HG03060 (cell line): ENCODE measurements at regions not wholly inside any gene's neighbourhood (a gene's known extent, or its start where the extent isn't known, plus 50 kb on each side); places are given as distances from the start of the nearest gene placed in this dataset.
"Not testable (repeated sequence)": the region's sequence is repeated elsewhere in the genome, so short reads cannot be mapped to it uniquely, and the experiment has no call there.

Source experiments
- ATAC-seq: cut with Tn5 transposase; IDR thresholded peaks from one replicate; pipeline ENCODE4 v1.9.1; 2021; ENCODE audit warnings: low read depth, moderate number of reproducible peaks; ENCODE audit not compliant: unreplicated experiment

DNA sequence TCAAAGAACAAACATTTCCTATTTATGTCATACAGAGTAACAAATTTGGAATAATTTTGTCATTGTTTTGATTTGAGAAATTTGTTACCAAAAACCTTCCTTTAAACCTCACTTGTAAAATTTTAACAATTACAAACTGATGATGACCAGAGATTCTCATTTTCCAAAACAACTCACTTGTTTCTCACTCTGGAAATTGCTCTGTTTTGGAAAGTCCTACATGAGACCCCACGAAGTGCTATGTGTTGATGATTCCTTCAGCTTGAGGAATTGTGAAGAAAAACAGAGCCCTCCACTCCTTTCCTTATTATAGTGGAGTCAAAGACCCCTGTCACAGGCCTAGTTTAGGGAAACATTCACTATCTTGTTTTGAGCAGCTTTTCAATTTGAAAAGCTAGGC lies 157.6 kb upstream of the RASGRP1 start:
- no peak for ATAC-seq

- no peak for ATAC-seq
These were observed 160.2 kb upstream of the RASGRP1 start for GRCh38 chr15:38724827-38725226.

DNA sequence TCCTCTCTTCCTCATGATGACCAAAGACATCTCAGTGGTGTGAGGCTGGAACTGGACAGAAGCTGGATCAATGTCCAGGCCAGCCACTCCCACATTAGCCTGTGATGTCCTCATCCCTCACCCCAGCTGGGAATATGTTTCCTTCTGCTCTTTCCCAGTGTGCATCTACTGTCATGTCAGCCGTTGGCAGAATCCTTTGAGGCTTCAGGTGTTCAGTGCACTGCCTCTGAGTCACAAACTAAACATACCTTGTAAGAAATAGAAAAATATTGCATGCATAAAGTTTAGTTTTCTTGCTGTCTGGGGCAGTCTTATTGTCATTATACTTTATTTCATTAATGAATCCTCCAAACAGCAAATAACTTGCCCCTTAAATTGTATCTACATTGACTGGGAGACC lies 161.6 kb upstream of the RASGRP1 start:
- ATAC-seq = no peak

GRCh38 chr15:38733331-38733730 lies 168.7 kb upstream of the RASGRP1 start:
- ATAC-seq = no peak

DNA sequence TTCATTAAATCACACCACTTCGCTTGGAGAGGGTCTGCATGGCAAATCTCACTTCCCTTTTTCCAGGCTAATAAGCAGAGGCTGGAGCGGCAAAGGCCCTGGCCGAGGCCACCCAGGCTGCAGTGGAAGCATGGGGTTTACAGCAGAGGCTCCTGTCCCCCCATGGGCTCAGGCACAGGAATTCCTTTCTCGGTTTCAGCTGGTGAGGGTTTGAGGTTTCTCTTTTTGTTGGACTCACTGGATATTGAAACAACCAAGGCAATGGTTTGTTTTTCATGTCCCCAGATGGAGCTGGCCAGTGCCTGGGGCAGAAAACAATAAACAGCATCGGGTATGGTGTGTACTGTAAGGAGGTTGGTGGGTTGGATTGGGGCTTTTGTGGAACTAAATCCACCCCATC lies 175.6 kb upstream of the RASGRP1 start:
- ATAC-seq = no peak

DNA sequence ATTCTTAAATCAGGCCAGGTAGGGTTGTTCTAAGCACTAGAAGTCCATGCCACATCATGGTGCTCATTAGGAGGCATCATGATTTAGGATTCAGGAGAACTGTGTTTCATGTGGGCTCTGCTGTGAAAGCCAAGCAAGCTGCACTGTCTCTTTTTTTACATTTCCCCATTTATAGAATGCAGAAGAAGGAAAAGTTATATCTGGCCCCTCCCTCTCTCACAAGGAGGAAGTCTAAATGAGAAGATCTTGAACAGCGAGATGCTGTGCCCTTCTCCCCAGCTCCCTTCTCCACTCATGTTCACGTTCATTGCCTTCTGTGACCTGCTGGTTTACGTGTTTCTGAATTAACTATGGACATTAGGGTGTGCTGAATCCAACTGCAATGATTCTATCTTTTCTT lies 178.5 kb upstream of the RASGRP1 start:
- no peak for ATAC-seq

DNA sequence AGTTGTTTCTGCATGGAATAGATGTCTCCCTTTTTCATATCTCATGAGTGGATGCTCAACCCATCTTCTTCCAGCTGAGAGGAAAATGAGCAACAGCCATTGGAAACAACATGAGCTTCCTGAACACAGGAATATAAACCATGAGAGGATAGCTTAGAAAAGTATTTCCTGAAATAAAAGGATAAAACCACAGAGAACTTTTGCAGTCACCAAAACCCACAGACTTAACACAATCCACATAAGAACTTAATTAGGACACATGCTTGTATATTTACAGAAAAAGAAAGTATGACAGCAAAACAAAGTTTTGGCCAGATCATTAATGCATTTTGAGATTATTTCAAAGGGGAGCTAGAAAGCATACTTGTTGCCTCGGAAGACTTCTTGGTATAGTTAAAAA lies 180.5 kb upstream of the RASGRP1 start:
- ATAC-seq = no peak

DNA sequence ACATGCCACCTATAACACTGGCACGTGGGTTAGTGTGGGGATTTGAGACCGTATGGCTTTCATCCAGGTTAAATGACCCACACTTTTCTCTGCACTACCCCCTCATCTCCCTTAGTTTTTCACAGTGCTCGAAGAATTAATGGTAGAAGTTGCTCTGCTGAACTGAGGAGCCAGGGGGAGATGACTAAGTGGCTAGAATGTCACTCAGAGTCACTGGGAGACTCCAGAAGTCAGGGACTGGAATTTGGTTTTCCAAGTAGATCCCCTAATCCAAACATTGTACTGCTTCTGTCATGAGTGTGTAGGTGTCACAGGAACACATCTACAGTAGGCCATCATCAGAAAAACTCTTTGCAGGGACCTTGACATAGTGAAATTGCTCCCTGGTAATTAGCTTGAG lies 181.0 kb upstream of the RASGRP1 start:
- ATAC-seq = no peak

DNA sequence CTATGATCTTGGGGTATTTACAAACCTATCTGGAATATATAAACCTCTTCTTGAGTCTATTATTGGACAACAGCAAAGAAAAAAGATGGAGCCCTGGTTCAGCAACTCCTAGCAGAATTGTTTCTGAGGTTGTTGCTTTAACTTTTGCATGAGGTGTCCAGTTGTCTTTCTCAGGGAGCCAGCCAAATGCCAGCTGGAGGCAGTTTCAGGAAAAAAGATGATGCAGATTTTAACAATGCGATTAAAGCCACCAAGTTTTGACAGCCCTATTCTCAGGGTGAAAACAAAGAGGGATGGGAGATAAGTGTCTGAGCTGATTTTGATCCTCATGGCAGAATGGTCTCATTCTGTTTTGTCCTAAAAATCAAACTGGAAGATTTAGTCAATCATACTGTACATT lies 181.6 kb upstream of the RASGRP1 start:
- ATAC-seq = no peak

GRCh38 chr15:38748710-38749109 lies 184.1 kb upstream of the RASGRP1 start:
- no peak for ATAC-seq

DNA sequence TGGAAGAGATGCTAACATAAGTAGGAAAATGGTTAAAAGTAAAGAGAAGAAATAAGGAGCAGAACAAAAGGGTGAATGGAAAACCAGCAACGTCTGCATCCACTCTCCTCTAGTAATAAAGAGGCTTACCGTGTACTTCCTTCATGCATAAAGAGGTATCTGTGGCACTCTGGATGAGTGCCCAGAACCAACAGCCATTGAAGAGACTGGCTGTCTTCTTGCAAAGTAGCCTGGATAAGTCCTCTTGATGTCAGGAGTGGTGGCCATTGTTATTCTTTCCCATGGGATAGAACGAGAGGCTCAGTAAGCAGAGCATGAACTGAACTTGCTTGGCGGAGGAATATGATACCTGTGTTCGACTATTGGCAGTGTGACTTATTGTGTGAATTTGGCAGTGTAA lies 186.2 kb upstream of the RASGRP1 start:
- no peak for ATAC-seq

DNA sequence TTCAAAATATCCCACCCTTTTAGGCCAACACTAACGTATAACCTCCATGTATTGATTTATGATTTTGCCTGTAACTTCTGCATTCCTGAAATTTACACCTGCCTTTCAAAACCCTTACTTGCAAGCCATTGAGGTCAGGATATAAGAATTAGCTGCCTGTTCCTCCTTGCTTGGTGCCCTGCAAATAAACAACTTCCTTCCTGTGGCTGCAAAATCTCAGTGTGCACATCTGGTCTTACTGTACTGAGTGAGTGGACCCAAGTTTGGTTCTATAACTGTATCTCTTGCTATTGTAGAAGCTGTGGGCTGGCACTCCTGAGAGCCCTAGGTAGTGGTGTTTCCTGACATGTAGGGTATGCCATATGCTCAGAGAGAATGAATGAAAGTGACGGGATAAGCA lies 191.1 kb upstream of the RASGRP1 start:
- ATAC-seq = no peak

- no peak for ATAC-seq
These were observed 191.8 kb upstream of the RASGRP1 start for GRCh38 chr15:38756441-38756840.

- ATAC-seq = no peak
These were observed 193.4 kb upstream of the RASGRP1 start for GRCh38 chr15:38758043-38758442.

GRCh38 chr15:38761681-38762080 lies 197.1 kb upstream of the RASGRP1 start:
- ATAC-seq = no peak

GRCh38 chr15:38768970-38769369 lies 204.4 kb upstream of the RASGRP1 start:
- no peak for ATAC-seq

GRCh38 chr15:38769492-38769891 lies 204.9 kb upstream of the RASGRP1 start:
- no peak for ATAC-seq

DNA sequence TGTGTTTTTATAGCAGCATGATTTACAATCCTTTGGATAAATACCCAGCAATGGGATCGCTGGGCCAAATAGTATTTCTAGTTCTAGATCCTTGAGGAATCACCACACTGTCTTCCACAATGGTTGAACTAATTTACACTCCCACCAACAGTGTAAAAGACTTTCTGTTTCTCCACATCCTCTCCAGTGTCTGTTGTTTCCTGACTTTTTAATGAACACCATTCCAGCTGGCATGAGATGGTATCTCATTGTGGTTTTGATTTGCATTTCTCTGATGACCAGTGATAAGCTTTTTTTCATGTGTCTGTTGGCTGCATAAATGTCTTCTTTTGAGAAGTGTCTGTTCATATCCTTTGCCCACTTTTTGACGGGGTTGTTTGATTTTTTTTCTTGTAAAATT lies 209.5 kb upstream of the RASGRP1 start:
- ATAC-seq = not testable (repeated sequence)

GRCh38 chr15:38781196-38781595 lies 216.6 kb upstream of the RASGRP1 start:
- no peak for ATAC-seq

GRCh38 chr15:38782156-38782555 lies 217.5 kb upstream of the RASGRP1 start:
- no peak for ATAC-seq

GRCh38 chr15:38788918-38789317 lies 224.3 kb upstream of the RASGRP1 start:
- no peak for ATAC-seq

DNA sequence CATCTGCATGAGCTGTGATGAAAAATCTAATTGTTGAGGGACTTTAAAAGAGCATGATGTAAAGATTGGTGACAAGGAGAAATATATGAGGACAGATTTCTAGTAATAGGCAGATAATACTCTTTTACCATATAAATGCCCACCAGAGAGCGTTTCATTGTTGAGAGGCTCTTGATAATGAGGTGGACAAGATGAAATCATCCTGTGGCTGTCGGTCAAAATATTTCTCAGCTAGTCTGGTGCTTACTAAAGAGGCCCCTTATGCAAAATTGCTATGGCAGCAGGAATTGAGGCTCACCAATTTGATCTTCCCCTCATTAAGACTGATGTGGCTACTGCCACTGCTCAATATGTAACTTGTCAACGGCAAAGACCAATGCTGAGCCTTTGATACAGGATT lies 225.0 kb upstream of the RASGRP1 start:
- ATAC-seq = no peak

DNA sequence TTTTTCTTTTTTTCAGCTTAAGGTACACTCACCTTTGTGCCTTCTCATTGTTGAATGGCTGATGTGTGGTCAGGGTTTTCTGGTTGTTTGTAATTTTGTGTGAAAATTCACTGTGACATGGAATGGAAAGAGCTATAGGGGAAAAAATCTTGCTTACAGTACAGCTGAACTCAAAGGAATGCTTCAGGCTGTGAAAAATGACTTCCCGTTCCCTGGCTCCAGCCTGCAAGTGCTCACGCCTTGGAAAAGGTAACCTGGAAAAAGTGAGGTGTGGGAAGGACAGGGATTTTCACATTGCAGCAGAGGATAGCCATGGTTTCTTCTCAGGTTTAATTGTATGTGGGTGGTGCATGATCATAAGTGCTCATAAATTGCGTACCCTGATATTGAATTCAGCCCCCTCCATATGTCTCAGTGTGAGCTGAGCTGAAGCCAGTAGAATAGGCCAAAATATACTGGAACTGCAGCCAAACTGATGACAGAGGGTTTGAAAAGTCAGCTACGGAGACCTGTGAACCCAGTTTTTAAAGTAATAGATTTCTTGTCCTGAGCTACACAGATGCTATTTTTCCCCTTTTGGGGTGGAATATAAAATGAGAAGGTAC lies 228.7 kb upstream of the RASGRP1 start:
- no peak for ATAC-seq
